DMS153 treated with DMSO at 0.1 percent for 48 hours (cell line): ENCODE measurements at regions not wholly inside any gene's neighbourhood (a gene's known extent, or its start where the extent isn't known, plus 50 kb on each side); places are given as distances from the start of the nearest gene placed in this dataset.

Source experiments
- DNase-seq: peaks from one replicate; lab custom pipeline; 2025; ENCODE audit not compliant: unreplicated experiment; lab: John Stamatoyannopoulos, UW

- no peak for DNase-seq
Measured at GRCh38 chr7:42502022-42502421, 265.0 kb upstream of the GLI3 start.

- no peak for DNase-seq
Measured at GRCh38 chr7:42495256-42495655, 258.2 kb upstream of the GLI3 start.

GRCh38 chr7:42494736-42495135, 257.7 kb upstream of the GLI3 start:
- no peak for DNase-seq

GRCh38 chr7:42494199-42494710, 257.2 kb upstream of the GLI3 start:
- no peak for DNase-seq

GRCh38 chr7:42493436-42494198, 256.6 kb upstream of the GLI3 start:
- no peak for DNase-seq

GRCh38 chr7:42492920-42493319, 255.9 kb upstream of the GLI3 start:
- no peak for DNase-seq

- DNase-seq: no peak
Measured at GRCh38 chr7:42491106-42491505, 254.1 kb upstream of the GLI3 start.

- no peak for DNase-seq
Measured at GRCh38 chr7:42489299-42489698, 252.3 kb upstream of the GLI3 start.

- DNase-seq: no peak
Measured at GRCh38 chr7:42485301-42485766, 248.3 kb upstream of the GLI3 start.

GRCh38 chr7:42483886-42484285, 246.9 kb upstream of the GLI3 start:
- DNase-seq: no peak

GRCh38 chr7:42479816-42480633, 243.0 kb upstream of the GLI3 start:
- DNase-seq: no peak

- DNase-seq: no peak
Measured at GRCh38 chr7:42479452-42479815, 242.4 kb upstream of the GLI3 start.

- DNase-seq: no peak
Measured at GRCh38 chr7:42478717-42479116, 241.7 kb upstream of the GLI3 start.

- DNase-seq: no peak
Measured at GRCh38 chr7:42476255-42476654, 239.2 kb upstream of the GLI3 start.

- no peak for DNase-seq
Measured at GRCh38 chr7:42475082-42475481, 238.1 kb upstream of the GLI3 start.

GRCh38 chr7:42473099-42473498, 236.1 kb upstream of the GLI3 start:
- DNase-seq: no peak

- DNase-seq: no peak
Measured at GRCh38 chr7:42471573-42472174, 234.7 kb upstream of the GLI3 start.

GRCh38 chr7:42469341-42469740, 232.3 kb upstream of the GLI3 start:
- DNase-seq: no peak

GRCh38 chr7:42468471-42468870, 231.5 kb upstream of the GLI3 start:
- no peak for DNase-seq

GRCh38 chr7:42461537-42461936, 224.5 kb upstream of the GLI3 start:
- no peak for DNase-seq

- DNase-seq: no peak
Measured at GRCh38 chr7:42460933-42461332, 223.9 kb upstream of the GLI3 start.

GRCh38 chr7:42460148-42460547, 223.1 kb upstream of the GLI3 start:
- no peak for DNase-seq
